PC-9 (cell line): ENCODE measurements at regions not wholly inside any gene's neighbourhood (a gene's known extent, or its start where the extent isn't known, plus 50 kb on each side); places are given as distances from the start of the nearest gene placed in this dataset.
"Not testable (repeated sequence)": the region's sequence is repeated elsewhere in the genome, so short reads cannot be mapped to it uniquely, and the experiment has no call there.

Source experiments
- BruUV-seq: library from RNA; stranded (reverse); fragments of 400-500 nt; replicated peaks from 2 replicates; lab custom pipeline; 2021; lab: Mats Ljungman, UMichigan
- CTCF ChIA-PET: fragments of 300-600 bp; sonication (Branson Sonifier 250); formaldehyde crosslinking; loops from one replicate; lab custom pipeline; 2022; ENCODE audit warnings: antibody characterized with exemption; lab: Charles Lee
- POLR2A ChIA-PET: fragments of 300-600 bp; sonication (Branson Sonifier 250); formaldehyde crosslinking; loops from one replicate; lab custom pipeline; 2022; ENCODE audit warnings: antibody characterized with exemption; ENCODE audit not compliant: unreplicated experiment; lab: Charles Lee
- DNase-seq, 2 experiments: peaks; one replicate each; pipeline versions ENCODE4 v3.0.0 to v3.0.0-alpha.2; 2015 to 2022; ENCODE audit warnings: mixed read lengths in 1 of 2
- H2AFZ ChIP-seq: fragments of 200-600 bp; sonication (generic); 2 replicates; pipeline ENCODE4 v1.8.1; 2017; ENCODE audit warnings: antibody characterized with exemption
- H3F3A ChIP-seq: fragments of 200-600 bp; sonication (generic); 2 replicates; pipeline ENCODE4 v1.8.1; 2017; ENCODE audit warnings: antibody characterized with exemption, mild to moderate bottlenecking, low read depth; ENCODE audit not compliant: insufficient read depth
- H3K27ac ChIP-seq: fragments of 200-600 bp; sonication (generic); 2 replicates; pipeline ENCODE4 v1.6.1; 2016; ENCODE audit warnings: mixed run types
- H3K27me3 ChIP-seq: fragments of 200-600 bp; sonication (generic); 2 replicates; pipeline ENCODE4 v1.6.1; 2016; ENCODE audit warnings: low read depth, mixed run types; ENCODE audit not compliant: insufficient read depth
- H3K36me3 ChIP-seq: fragments of 200-600 bp; sonication (generic); 2 replicates; pipeline ENCODE4 v1.6.1; 2016; ENCODE audit warnings: low read depth, mixed run types
- H3K4me1 ChIP-seq: fragments of 200-600 bp; sonication (generic); replicated peaks from 2 replicates; pipeline ENCODE4 v1.6.1; 2016; ENCODE audit warnings: mixed run types; ENCODE audit not compliant: insufficient read depth
- H3K4me2 ChIP-seq: fragments of 200-600 bp; sonication (generic); 2 replicates; pipeline ENCODE4 v1.6.1; 2017; ENCODE audit warnings: mixed run types
- H3K4me3 ChIP-seq: fragments of 200-600 bp; sonication (generic); 2 replicates; pipeline ENCODE4 v1.6.1; 2016; ENCODE audit warnings: mixed run types
- H3K79me2 ChIP-seq: fragments of 200-600 bp; sonication (generic); 2 replicates; pipeline ENCODE4 v1.6.1; 2017; ENCODE audit warnings: low read depth, mixed run types
- H3K9me2 ChIP-seq: fragments of 200-600 bp; sonication (generic); 2 replicates; pipeline ENCODE4 v1.8.1; 2017; ENCODE audit warnings: mild to moderate bottlenecking; ENCODE audit not compliant: insufficient read depth
- H3K9me3 ChIP-seq: fragments of 200-600 bp; sonication (generic); 2 replicates; pipeline ENCODE4 v1.8.1; 2016; ENCODE audit warnings: low read depth; ENCODE audit not compliant: insufficient read depth
- H4K20me1 ChIP-seq: fragments of 200-600 bp; sonication (generic); 2 replicates; pipeline ENCODE4 v1.8.1; 2017; ENCODE audit not compliant: insufficient read depth
- EZH2 ChIP-seq: fragments of 200-600 bp; sonication (generic); IDR thresholded peaks from 2 replicates; pipeline ENCODE4 v1.8.0; 2017; ENCODE audit warnings: antibody characterized with exemption, low read depth
- intact Hi-C: fragments of 100-400 bp; cut with micrococcal nuclease; formaldehyde crosslinking; loops from one replicate; pipeline ENCODE4 v1.10.0; 2022; ENCODE audit not compliant: unreplicated experiment
- TF ChIP-seq, protein P1 (sequence below): fragments of 200-600 bp; sonication (generic); conservative IDR thresholded peaks from 2 replicates; pipeline ENCODE4 v1.6.1; 2017; ENCODE audit warnings: mixed run types, antibody characterized with exemption, mild to moderate bottlenecking, moderate library complexity

DNA sequence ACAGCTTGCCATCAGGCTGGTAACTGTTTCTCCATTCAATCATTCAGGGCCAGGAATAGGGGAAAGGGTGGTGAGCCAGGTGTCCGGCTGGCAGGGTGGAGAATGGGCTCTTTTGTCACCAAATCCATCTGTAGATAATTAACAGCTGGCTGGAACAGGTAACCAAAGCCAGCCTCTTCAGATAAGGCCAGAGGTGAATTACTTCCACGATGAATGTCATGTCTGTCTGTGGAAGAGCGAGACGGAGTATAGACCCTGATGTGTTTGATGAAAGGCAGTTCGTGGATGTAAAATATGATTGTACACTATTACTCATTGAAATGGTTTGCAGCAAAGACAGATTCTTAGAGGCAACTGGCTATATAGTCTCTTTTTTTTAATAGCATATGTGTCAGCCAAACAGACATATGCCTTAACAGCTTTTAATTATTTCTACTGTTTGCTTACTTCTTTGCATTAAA is 149.8 kb downstream of the KLF6 start:
- H2AFZ ChIP-seq, result no peak overlapping the region
- no peaks in the 10 kb centered on the region for H3K79me2 ChIP-seq

DNA sequence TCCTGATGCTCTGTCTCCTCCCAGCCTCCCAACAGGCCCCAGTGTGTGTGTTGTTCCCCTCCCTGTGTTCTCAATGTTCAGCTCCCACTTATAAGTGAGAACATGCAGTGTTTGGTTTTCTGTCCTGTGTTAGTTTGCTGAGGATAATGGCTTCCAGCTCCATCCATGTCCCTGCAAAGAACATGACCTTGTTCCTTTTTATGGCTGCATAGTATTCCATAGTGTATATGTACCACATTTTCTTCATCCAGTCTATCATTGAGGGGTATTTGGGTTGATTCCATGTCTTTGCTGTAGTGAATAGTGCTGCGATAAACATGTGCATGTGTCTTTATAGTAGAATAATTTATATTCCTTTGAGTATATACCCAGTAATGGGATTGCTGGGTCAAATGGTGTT is 150.4 kb downstream of the KLF6 start:
- H3K27me3 ChIP-seq, H3K79me2 ChIP-seq, BruUV-seq, DNase-seq, H3K4me3 ChIP-seq, H3K9me2 ChIP-seq, H3K4me2 ChIP-seq, CTCF ChIA-PET, H4K20me1 ChIP-seq, H2AFZ ChIP-seq, H3K36me3 ChIP-seq, H3K9me3 ChIP-seq: not testable (repeated sequence)
- H3F3A ChIP-seq, result peaks cover 44% of the 10 kb centered on the region
- H3K4me1 ChIP-seq, result peaks cover 56% of the 10 kb centered on the region
- POLR2A ChIA-PET, result interaction anchor here (0.7 kb wide), 1 partner anchor 135 kb away, joined by 8 read pairs; no protein-coding TSS in a partner anchor
- H3K27ac ChIP-seq, result peak overlapping the region; percentile 94
- intact Hi-C loops, result loop anchor here (2.0 to 5.0 kb wide), 2 partner anchors 166 to 437 kb away; no protein-coding TSS in a partner anchor

More for the DNA sequence above, 149.8 kb downstream of the KLF6 start:
- TF ChIP-seq, protein P1, sequence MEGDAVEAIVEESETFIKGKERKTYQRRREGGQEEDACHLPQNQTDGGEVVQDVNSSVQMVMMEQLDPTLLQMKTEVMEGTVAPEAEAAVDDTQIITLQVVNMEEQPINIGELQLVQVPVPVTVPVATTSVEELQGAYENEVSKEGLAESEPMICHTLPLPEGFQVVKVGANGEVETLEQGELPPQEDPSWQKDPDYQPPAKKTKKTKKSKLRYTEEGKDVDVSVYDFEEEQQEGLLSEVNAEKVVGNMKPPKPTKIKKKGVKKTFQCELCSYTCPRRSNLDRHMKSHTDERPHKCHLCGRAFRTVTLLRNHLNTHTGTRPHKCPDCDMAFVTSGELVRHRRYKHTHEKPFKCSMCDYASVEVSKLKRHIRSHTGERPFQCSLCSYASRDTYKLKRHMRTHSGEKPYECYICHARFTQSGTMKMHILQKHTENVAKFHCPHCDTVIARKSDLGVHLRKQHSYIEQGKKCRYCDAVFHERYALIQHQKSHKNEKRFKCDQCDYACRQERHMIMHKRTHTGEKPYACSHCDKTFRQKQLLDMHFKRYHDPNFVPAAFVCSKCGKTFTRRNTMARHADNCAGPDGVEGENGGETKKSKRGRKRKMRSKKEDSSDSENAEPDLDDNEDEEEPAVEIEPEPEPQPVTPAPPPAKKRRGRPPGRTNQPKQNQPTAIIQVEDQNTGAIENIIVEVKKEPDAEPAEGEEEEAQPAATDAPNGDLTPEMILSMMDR, result no peak
- Histone ChIP-seq H3K27ac (peak overlapping the region; percentile 94), H3K27me3 (no peaks in the 10 kb centered on the region), H3K36me3 (no peaks in the 10 kb centered on the region), H3K4me2 (peak overlapping the region; percentile 69), H3K4me3 (peak overlapping the region; percentile 50; the same call in 1 of the 2 replicates), H3K9me3 (no peaks in the 10 kb centered on the region), H3K4me1 (peaks cover 62% of the 10 kb centered on the region), H3K9me2 (no peaks in the 10 kb centered on the region), H4K20me1 (no peaks in the 10 kb centered on the region), H3F3A (peaks cover 49% of the 10 kb centered on the region)
- ChIA-PET CTCF (no interaction called here), POLR2A (interaction anchor here (0.6 to 0.7 kb wide), 2 partner anchors 99 to 143 kb away, joined by 8 to 29 read pairs; no protein-coding TSS in a partner anchor)
- intact Hi-C loops, result loop anchor here (2.0 to 5.0 kb wide), 2 partner anchors 166 to 438 kb away; no protein-coding TSS in a partner anchor
- BruUV-seq, result no TSS peak
- no peak for DNase-seq

DNA sequence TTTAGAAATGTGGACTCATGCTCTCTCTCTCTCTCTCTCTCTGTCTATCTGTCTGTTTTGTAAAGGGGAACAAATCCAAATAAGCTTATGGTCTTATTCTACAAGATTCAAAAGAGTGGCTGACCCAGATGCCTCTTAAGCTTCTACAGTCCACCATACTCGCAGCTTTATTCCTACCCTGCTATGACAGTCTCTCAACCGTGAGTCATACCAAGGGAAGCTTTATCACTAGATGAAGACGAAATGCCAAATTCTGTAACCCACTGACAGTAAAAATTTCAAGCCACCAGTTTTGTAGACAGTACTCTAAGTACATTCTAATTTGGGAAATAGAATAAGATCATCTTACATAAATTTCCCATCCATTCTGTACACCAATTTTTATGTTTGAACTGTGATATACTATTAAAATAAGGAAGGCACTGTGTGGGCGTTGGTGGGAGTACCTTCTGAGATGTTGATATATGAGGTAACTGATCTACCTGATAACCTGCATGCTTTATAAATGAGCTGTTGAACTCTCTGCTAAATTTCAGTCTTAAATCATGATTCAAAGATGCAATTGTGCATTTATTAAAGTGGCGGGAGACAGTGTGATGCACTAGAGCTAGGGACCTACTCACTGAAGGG is 153.2 kb downstream of the KLF6 start:
- Histone ChIP-seq H3K4me3 (no peak overlapping the region), H3K27me3 (no peaks in the 10 kb centered on the region), H3K4me1 (peaks cover 43% of the 10 kb centered on the region), H2AFZ (peak overlapping the region; percentile 55; the same call in 1 of the 2 replicates), H3K4me2 (peak overlapping the region; percentile 59), H3K9me2 (no peaks in the 10 kb centered on the region), H3K9me3 (no peaks in the 10 kb centered on the region), H4K20me1 (no peaks in the 10 kb centered on the region), H3F3A (peaks cover 31% of the 10 kb centered on the region), H3K79me2 (no peaks in the 10 kb centered on the region), H3K36me3 (no peaks in the 10 kb centered on the region), H3K27ac (peak overlapping the region; percentile 76)
- POLR2A ChIA-PET, result interaction anchor here (0.5 to 1.5 kb wide), 10 partner anchors 8 to 459 kb away, joined by 3 to 21 read pairs (median 4); partner anchors contain the start of gene PITRM1
- CTCF ChIA-PET, result interaction anchor here (0.6 to 1.1 kb wide), 3 partner anchors 38 to 434 kb away, joined by 3 to 19 read pairs (median 7); no protein-coding TSS in a partner anchor
- DNase-seq, result peak in 1 of 2 experiments; percentile 84
- TSS peak; percentile 48 for BruUV-seq
- intact Hi-C loops, result no loop called here
- TF ChIP-seq EZH2, result no peak
- TF ChIP-seq, protein P1, result no peak
